GM23338 (cell line): ENCODE measurements at regions not wholly inside any gene's neighbourhood (a gene's known extent, or its start where the extent isn't known, plus 50 kb on each side); places are given as distances from the start of the nearest gene placed in this dataset.

Source experiments
- ATAC-seq: fragments of 200-7000 bp; cut with Tn5 transposase; 3 replicates; pipeline ENCODE4 v1.9.1; 2020
- DNase-seq: peaks from one replicate; pipeline ENCODE4 v3.0.0-alpha.2; 2015; ENCODE audit warnings: low spot score
- H2AFZ ChIP-seq: fragments of 200-600 bp; sonication (generic); 2 replicates; pipeline ENCODE4 v1.8.0; 2016; ENCODE audit warnings: antibody characterized with exemption, mild to moderate bottlenecking, moderate library complexity
- H3F3A ChIP-seq: fragments of 200-600 bp; sonication (generic); replicated peaks from 2 replicates; pipeline ENCODE4 v1.8.0; 2017; ENCODE audit warnings: antibody characterized with exemption, mixed run types, low read depth
- H3K27ac ChIP-seq: fragments of 200-600 bp; sonication (generic); 2 replicates; pipeline ENCODE4 v1.6.1; 2016; ENCODE audit warnings: low read depth
- H3K27me3 ChIP-seq: fragments of 200-600 bp; sonication (generic); 2 replicates; pipeline ENCODE4 v1.8.0; 2016; ENCODE audit warnings: mild to moderate bottlenecking, mixed run types, moderate library complexity; ENCODE audit not compliant: insufficient read depth
- H3K36me3 ChIP-seq: fragments of 200-600 bp; sonication (generic); 2 replicates; pipeline ENCODE4 v1.8.0; 2016; ENCODE audit warnings: mild to moderate bottlenecking; ENCODE audit not compliant: insufficient read depth
- H3K4me1 ChIP-seq: fragments of 200-600 bp; sonication (generic); 2 replicates; pipeline ENCODE4 v1.8.0; 2016; ENCODE audit warnings: mild to moderate bottlenecking, moderate library complexity; ENCODE audit not compliant: insufficient read depth
- H3K4me2 ChIP-seq: fragments of 200-600 bp; sonication (generic); 2 replicates; pipeline ENCODE4 v1.7.1; 2017; ENCODE audit warnings: mixed run types
- H3K4me3 ChIP-seq: fragments of 200-600 bp; sonication (generic); 2 replicates; pipeline ENCODE4 v1.6.1; 2016; ENCODE audit warnings: mixed run types
- H3K79me2 ChIP-seq: fragments of 200-600 bp; sonication (generic); replicated peaks from 2 replicates; pipeline ENCODE4 v1.8.0; 2017; ENCODE audit warnings: mild to moderate bottlenecking; ENCODE audit not compliant: insufficient read depth
- H3K9me2 ChIP-seq: fragments of 200-600 bp; sonication (generic); 2 replicates; pipeline ENCODE4 v1.8.0; 2017; ENCODE audit not compliant: insufficient read depth
- H4K20me1 ChIP-seq: fragments of 200-600 bp; sonication (generic); replicated peaks from 2 replicates; pipeline ENCODE4 v1.8.0; 2017; ENCODE audit warnings: mild to moderate bottlenecking; ENCODE audit not compliant: insufficient read depth
- H3K27ac Mint-ChIP-seq: 2 replicates; pipeline ENCODE4 v1.8.0; 2020; ENCODE audit warnings: inconsistent platforms, mild to moderate bottlenecking, moderate library complexity, mixed read lengths
- H3K27me3 Mint-ChIP-seq: 3 replicates; pipeline ENCODE4 v1.8.0; 2022; ENCODE audit warnings: low read depth, mild to moderate bottlenecking, moderate library complexity, mixed read lengths, inconsistent platforms; ENCODE audit not compliant: insufficient read depth, poor library complexity
- H3K36me3 Mint-ChIP-seq: 3 replicates; pipeline ENCODE4 v1.8.0; 2021; ENCODE audit warnings: low read depth, mild to moderate bottlenecking, inconsistent platforms, moderate library complexity, mixed read lengths
- H3K4me1 Mint-ChIP-seq: 3 replicates; pipeline ENCODE4 v1.8.0; 2020; ENCODE audit warnings: mild to moderate bottlenecking, inconsistent platforms, mixed read lengths
- H3K4me3 Mint-ChIP-seq: 3 replicates; pipeline ENCODE4 v1.8.0; 2021; ENCODE audit warnings: moderate library complexity, mild to moderate bottlenecking, inconsistent platforms, mixed read lengths
- H3K9me3 Mint-ChIP-seq: 3 replicates; pipeline ENCODE4 v1.8.0; 2020; ENCODE audit warnings: moderate library complexity, mild to moderate bottlenecking, inconsistent platforms, mixed read lengths
- CREB1 ChIP-seq: fragments of 250-450 bp; sonication (Bioruptor Pico); IDR thresholded peaks from 2 replicates; pipeline ENCODE4 v1.5.0; 2020; ENCODE audit warnings: low read depth, mild to moderate bottlenecking, moderate library complexity
- NANOG ChIP-seq: IDR thresholded peaks from 2 replicates; pipeline ENCODE4 v1.6.1; 2016; ENCODE audit warnings: antibody characterized with exemption, borderline replicate concordance
- REST ChIP-seq: IDR thresholded peaks from one replicate; pipeline ENCODE4 v1.6.1; 2018; ENCODE audit warnings: antibody characterized with exemption; ENCODE audit not compliant: unreplicated experiment
- ZNF462 ChIP-seq: fragments of 250-450 bp; sonication (Bioruptor Pico); IDR thresholded peaks from 2 replicates; pipeline ENCODE4 v1.5.0; 2020; ENCODE audit warnings: mild to moderate bottlenecking, moderate library complexity

- TF ChIP-seq REST: no peak
These were observed 304.2 kb upstream of the PTPRD start (continued) for GRCh38 chr9:10917001-10917400.

- ATAC-seq (peak; percentile 94), DNase-seq (peak; percentile 86)
- Histone ChIP-seq H4K20me1 (no peaks in the 10 kb centered on the region), H3K27me3 (no peaks in the 10 kb centered on the region), H3K27ac (no peak overlapping the region), H3K4me2 (no peak overlapping the region), H3K4me3 (no peak overlapping the region), H3K4me1 (0 out of 2 replicates have a peak, but pooled peaks cover 3% of the 10 kb centered on the region), H3K79me2 (no peaks in the 10 kb centered on the region), H3K9me2 (no peaks in the 10 kb centered on the region), H2AFZ (no peak overlapping the region), H3K36me3 (no peaks in the 10 kb centered on the region), H3F3A (no peaks in the 10 kb centered on the region)
- Mint-ChIP-seq H3K27ac (no peak overlapping the region; the same call in 1 of the 2 replicates), H3K4me3 (peak overlapping the region; percentile 31; the same call in 2 of the 3 replicates), H3K36me3 (no peaks in the 10 kb centered on the region), H3K9me3 (no peaks in the 10 kb centered on the region), H3K4me1 (peaks cover 31% of the 10 kb centered on the region), H3K27me3 (no peaks in the 10 kb centered on the region)
- TF ChIP-seq CREB1 (CRISPR knock-in tag): no peak
- TF ChIP-seq ZNF462 (CRISPR knock-in tag): peak; percentile 19; the same call in 1 of the 2 replicates
- peak; percentile 88 for TF ChIP-seq NANOG
These were observed 308.9 kb upstream of the PTPRD start for GRCh38 chr9:10921671-10922070.
